Nephron (organoid): ENCODE measurements at regions not wholly inside any gene's neighbourhood (a gene's known extent, or its start where the extent isn't known, plus 50 kb on each side); places are given as distances from the start of the nearest gene placed in this dataset.
"Not testable (repeated sequence)": the region's sequence is repeated elsewhere in the genome, so short reads cannot be mapped to it uniquely, and the experiment has no call there.

ENCODE experiments used
- H3K27ac Mint-ChIP-seq, 3 experiments: 2 replicates each; pipeline ENCODE4 v1.8.0; 2020; ENCODE audit warnings: mixed read lengths in 3 of 3, mild to moderate bottlenecking in 2 of 3, moderate library complexity in 1 of 3
- H3K27me3 Mint-ChIP-seq: 2 replicates; pipeline ENCODE4 v1.8.0; 2021; ENCODE audit warnings: low read depth, mild to moderate bottlenecking, moderate library complexity, mixed read lengths
- H3K36me3 Mint-ChIP-seq: 2 replicates; pipeline ENCODE4 v1.8.0; 2020; ENCODE audit warnings: low read depth, mixed read lengths
- H3K4me1 Mint-ChIP-seq: 2 replicates; pipeline ENCODE4 v1.8.0; 2020; ENCODE audit warnings: mixed read lengths
- H3K4me3 Mint-ChIP-seq, 3 experiments: 2 replicates each; pipeline ENCODE4 v1.8.0; 2020; ENCODE audit warnings: mild to moderate bottlenecking in 3 of 3, mixed read lengths in 3 of 3, moderate library complexity in 2 of 3
- H3K9me3 Mint-ChIP-seq: 2 replicates; pipeline ENCODE4 v1.8.0; 2020; ENCODE audit warnings: mixed read lengths
- CTCF ChIP-seq, 3 experiments: fragments of 200-600 bp; sonication (generic); IDR thresholded peaks; one replicate each; pipeline ENCODE4 v1.5.0; 2021; ENCODE audit warnings: antibody characterized with exemption in 3 of 3; ENCODE audit not compliant: unreplicated experiment in 3 of 3

GRCh38 chr11:50088231-50088630, 55.6 kb downstream of the OR4C45 start:
- Mint-ChIP-seq H3K9me3 (peaks cover 36% of the 10 kb centered on the region), H3K4me1 (no peaks in the 10 kb centered on the region), H3K27ac (no peak overlapping the region), H3K4me3 (no peak overlapping the region), H3K36me3 (peaks cover 6% of the 10 kb centered on the region), H3K27me3 (no peaks in the 10 kb centered on the region)
- TF ChIP-seq CTCF (IDR thresholded peaks at IDR 0.05; ENCODE audit: unreplicated experiment in 3 of 3), result no peak

- H3K27me3 Mint-ChIP-seq, result no peaks in the 10 kb centered on the region
- H3K4me1 Mint-ChIP-seq, result no peaks in the 10 kb centered on the region
- no peak for TF ChIP-seq CTCF (IDR thresholded peaks at IDR 0.05; ENCODE audit: unreplicated experiment in 3 of 3)
- H3K4me3 Mint-ChIP-seq, result no peak overlapping the region
- no peaks in the 10 kb centered on the region for H3K36me3 Mint-ChIP-seq
- peaks cover 34% of the 10 kb centered on the region for H3K9me3 Mint-ChIP-seq
- H3K27ac Mint-ChIP-seq, result no peak overlapping the region
These were observed 65.6 kb downstream of the OR4C45 start for GRCh38 chr11:50098186-50098725.

- Mint-ChIP-seq H3K4me3 (no peak overlapping the region), H3K27me3 (no peaks in the 10 kb centered on the region), H3K4me1 (no peaks in the 10 kb centered on the region)
These were observed 70.2 kb downstream of the OR4C45 start for GRCh38 chr11:50102916-50103315.

DNA sequence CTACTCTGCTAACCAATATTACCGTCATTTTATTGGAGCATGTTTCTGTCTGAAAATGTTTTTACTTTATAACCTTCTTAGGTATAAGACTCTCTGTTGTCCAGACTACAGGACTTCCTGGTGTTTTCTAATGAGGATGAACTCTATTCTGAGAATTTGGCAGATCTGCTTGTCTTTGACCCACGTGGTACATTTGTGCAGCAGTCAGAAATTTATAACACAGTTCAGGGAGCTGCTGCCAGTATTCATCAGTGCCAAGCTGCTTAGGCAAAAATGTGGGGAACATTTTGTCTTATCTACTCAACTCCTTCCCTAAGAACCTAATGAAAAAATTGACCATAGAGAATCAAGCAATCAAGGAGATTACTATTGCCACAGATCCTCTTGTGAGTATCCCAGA, 108.0 kb downstream of the OR4C45 start:
- peaks cover 49% of the 10 kb centered on the region for H3K9me3 Mint-ChIP-seq
- H3K27ac Mint-ChIP-seq, H3K4me1 Mint-ChIP-seq: not testable (repeated sequence)

More at GRCh38 chr11:50102916-50103315, 70.2 kb downstream of the OR4C45 start:
- Mint-ChIP-seq H3K27ac (no peak overlapping the region), H3K9me3 (peaks cover 35% of the 10 kb centered on the region), H3K36me3 (no peaks in the 10 kb centered on the region)
- TF ChIP-seq CTCF (IDR thresholded peaks at IDR 0.05; ENCODE audit: unreplicated experiment in 3 of 3), result no peak

DNA sequence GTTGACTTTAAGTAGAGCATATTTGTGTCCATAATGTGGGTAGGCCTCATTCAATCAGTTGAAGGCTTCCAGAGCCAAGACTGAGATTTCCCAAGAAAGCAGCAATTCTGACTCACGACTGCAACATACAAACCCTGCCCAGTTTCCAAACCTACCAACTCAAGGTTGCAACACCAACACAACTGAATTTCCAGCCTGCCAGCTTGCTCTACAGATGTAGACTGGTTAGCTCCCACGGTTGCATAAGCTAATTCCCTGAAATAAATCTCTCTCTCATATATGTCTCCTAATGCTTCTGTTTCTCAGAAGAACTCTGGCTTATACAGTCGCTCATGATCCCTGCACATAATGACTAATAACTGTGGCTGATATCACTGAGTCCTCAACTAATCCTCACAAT, 113.6 kb downstream of the OR4C45 start:
- not testable (repeated sequence) for H3K27me3 Mint-ChIP-seq, H3K4me1 Mint-ChIP-seq, H3K27ac Mint-ChIP-seq, H3K4me3 Mint-ChIP-seq, H3K36me3 Mint-ChIP-seq
- H3K9me3 Mint-ChIP-seq, result peaks cover 48% of the 10 kb centered on the region

More for the DNA sequence above, 108.0 kb downstream of the OR4C45 start:
- not testable (repeated sequence) for H3K4me3 Mint-ChIP-seq, H3K27me3 Mint-ChIP-seq, H3K36me3 Mint-ChIP-seq

GRCh38 chr11:50147946-50148345, 115.3 kb downstream of the OR4C45 start:
- H3K27ac Mint-ChIP-seq, H3K27me3 Mint-ChIP-seq, H3K4me3 Mint-ChIP-seq, H3K4me1 Mint-ChIP-seq, H3K36me3 Mint-ChIP-seq: not testable (repeated sequence)
- peaks cover 54% of the 10 kb centered on the region for H3K9me3 Mint-ChIP-seq

- Mint-ChIP-seq H3K27ac (no peak overlapping the region), H3K4me1 (no peaks in the 10 kb centered on the region), H3K4me3 (no peak overlapping the region), H3K27me3 (no peaks in the 10 kb centered on the region), H3K9me3 (peaks cover 44% of the 10 kb centered on the region), H3K36me3 (no peaks in the 10 kb centered on the region)
- no peak for TF ChIP-seq CTCF (IDR thresholded peaks at IDR 0.05; ENCODE audit: unreplicated experiment in 3 of 3)
These were observed 122.8 kb downstream of the OR4C45 start for GRCh38 chr11:50155508-50155907.
